ENCODE measurements at regions not wholly inside any gene's neighbourhood (a gene's known extent, or its start where the extent isn't known, plus 50 kb on each side); places are given as distances from the start of the nearest gene placed in this dataset.

GRCh38 chr6:45739058-45739457, 276.6 kb downstream of the CLIC5 start:
- Histone ChIP-seq H3K4me3 (ENCODE audit: control insufficient read depth in 2 of 3, extremely low read depth in 1 of 3, insufficient read depth in 2 of 3, low read depth in 1 of 3, low read length in 3 of 3) (no peak overlapping the region), H3K4me1 (ENCODE audit: control insufficient read depth, extremely low read depth, insufficient read depth, low read length) (no peaks in the 10 kb centered on the region), H3K9me3 (ENCODE audit: control insufficient read depth, low read depth, low read length) (no peaks in the 10 kb centered on the region), H2AFZ (ENCODE audit: control insufficient read depth, low read length) (no peak overlapping the region), H4K20me1 (ENCODE audit: control insufficient read depth, extremely low read depth, insufficient read depth, low read length) (no peaks in the 10 kb centered on the region), H3K27ac (ENCODE audit: control insufficient read depth, insufficient read depth, low read length) (no peak overlapping the region), H3K4me2 (ENCODE audit: control insufficient read depth, extremely low read depth, insufficient read depth, low read depth, low read length) (no peak overlapping the region), H3K9ac (ENCODE audit: control insufficient read depth, extremely low read depth, insufficient read depth, low read length) (no peak overlapping the region), H3K79me2 (ENCODE audit: control insufficient read depth, insufficient read depth, low read length) (no peaks in the 10 kb centered on the region), H3K36me3 (ENCODE audit: control insufficient read depth in 2 of 2, extremely low read depth in 1 of 2, insufficient read depth in 2 of 2, low read length in 2 of 2) (no peaks in the 10 kb centered on the region), H3K9me1 (ENCODE audit: control insufficient read depth, extremely low read depth, insufficient read depth, low read length) (no peaks in the 10 kb centered on the region), H3K27me3 (ENCODE audit: control insufficient read depth, extremely low read depth, insufficient read depth, low read length) (no peaks in the 10 kb centered on the region)
- FAIRE-seq: no peak
- dilution Hi-C loops (cut with MboI; ENCODE audit: extremely low pct_ligation_motif_present, low sequenced_read_pairs): no loop called here
- TF ChIP-seq CTCF (optimal IDR thresholded peaks at IDR 0.05 in 1 of 3, IDR thresholded peaks at IDR 0.05 in 1 of 3, conservative IDR thresholded peaks at IDR 0.05 in 1 of 3; ENCODE audit: extremely low read depth in 1 of 3, insufficient read depth in 2 of 3, low read length in 3 of 3) (no peak), EZH2 (IDR thresholded peaks at IDR 0.05; ENCODE audit: low read length) (no peak)
- DNase-seq (ENCODE audit: low read depth, low spot score): no peak

GRCh38 chr6:45738057-45738455, 277.6 kb downstream of the CLIC5 start:
- TF ChIP-seq CTCF (optimal IDR thresholded peaks at IDR 0.05 in 1 of 3, IDR thresholded peaks at IDR 0.05 in 1 of 3, conservative IDR thresholded peaks at IDR 0.05 in 1 of 3; ENCODE audit: extremely low read depth in 1 of 3, insufficient read depth in 2 of 3, low read length in 3 of 3) (no peak), EZH2 (IDR thresholded peaks at IDR 0.05; ENCODE audit: low read length) (no peak)
- H3K4me2 ChIP-seq (ENCODE audit: control insufficient read depth, extremely low read depth, insufficient read depth, low read depth, low read length): no peak overlapping the region
- no peaks in the 10 kb centered on the region for H3K27me3 ChIP-seq (ENCODE audit: control insufficient read depth, extremely low read depth, insufficient read depth, low read length)
- DNase-seq (ENCODE audit: low read depth, low spot score) (no peak), FAIRE-seq (no peak)
- H3K36me3 ChIP-seq (ENCODE audit: control insufficient read depth in 2 of 2, extremely low read depth in 1 of 2, insufficient read depth in 2 of 2, low read length in 2 of 2): no peaks in the 10 kb centered on the region
- no peaks in the 10 kb centered on the region for H4K20me1 ChIP-seq (ENCODE audit: control insufficient read depth, extremely low read depth, insufficient read depth, low read length)
- no peak overlapping the region for H3K9ac ChIP-seq (ENCODE audit: control insufficient read depth, extremely low read depth, insufficient read depth, low read length)
- no peaks in the 10 kb centered on the region for H3K9me1 ChIP-seq (ENCODE audit: control insufficient read depth, extremely low read depth, insufficient read depth, low read length)
- H3K27ac ChIP-seq (ENCODE audit: control insufficient read depth, insufficient read depth, low read length): no peak overlapping the region
- H3K79me2 ChIP-seq (ENCODE audit: control insufficient read depth, insufficient read depth, low read length): no peaks in the 10 kb centered on the region
- H2AFZ ChIP-seq (ENCODE audit: control insufficient read depth, low read length): no peak overlapping the region
- dilution Hi-C loops (cut with MboI; ENCODE audit: extremely low pct_ligation_motif_present, low sequenced_read_pairs): no loop called here
- no peak overlapping the region for H3K4me3 ChIP-seq (ENCODE audit: control insufficient read depth in 2 of 3, extremely low read depth in 1 of 3, insufficient read depth in 2 of 3, low read depth in 1 of 3, low read length in 3 of 3)
- H3K9me3 ChIP-seq (ENCODE audit: control insufficient read depth, low read depth, low read length): no peaks in the 10 kb centered on the region
- H3K4me1 ChIP-seq (ENCODE audit: control insufficient read depth, extremely low read depth, insufficient read depth, low read length): no peaks in the 10 kb centered on the region
